Liver (tissue), 8 donors: ENCODE measurements at regions not wholly inside any gene's neighbourhood (a gene's known extent, or its start where the extent isn't known, plus 50 kb on each side); places are given as distances from the start of the nearest gene placed in this dataset.

Experiments used
- DNase-seq: peaks from one replicate; pipeline ENCODE4 v3.0.0-alpha.2; 2017; ENCODE audit warnings: low spot score
- H3K27ac ChIP-seq, 2 donors: one replicate each; pipeline ENCODE4 v1.7.0; 2013; ENCODE audit warnings: inconsistent platforms in 2 of 2, low read length in 2 of 2, control low read depth in 1 of 2, low read depth in 1 of 2, mild to moderate bottlenecking in 1 of 2
- H3K27me3 ChIP-seq, 4 donors: one replicate each; pipeline versions ENCODE4 v1.6.1 to v1.7.0; 2013; ENCODE audit warnings: low read length in 3 of 4, inconsistent platforms in 1 of 4, mild to moderate bottlenecking in 1 of 4, moderate library complexity in 1 of 4; ENCODE audit not compliant: control insufficient read depth in 4 of 4, insufficient read depth in 4 of 4
- H3K36me3 ChIP-seq, 4 donors: one replicate each; pipeline versions ENCODE4 v1.6.1 to v1.7.0; 2013; ENCODE audit warnings: low read length in 3 of 4, mild to moderate bottlenecking in 3 of 4, low read depth in 1 of 4, moderate library complexity in 1 of 4; ENCODE audit not compliant: control insufficient read depth in 4 of 4, insufficient read depth in 3 of 4
- H3K4me1 ChIP-seq, 4 donors: one replicate each; pipeline versions ENCODE4 v1.6.1 to v1.7.0; 2013; ENCODE audit warnings: low read length in 3 of 4, mild to moderate bottlenecking in 3 of 4, moderate library complexity in 1 of 4; ENCODE audit not compliant: control insufficient read depth in 4 of 4, insufficient read depth in 4 of 4
- H3K4me3 ChIP-seq, 3 donors: one replicate each; pipeline versions ENCODE4 v1.6.1 to v1.7.0; 2013; ENCODE audit warnings: low read length in 3 of 3, control low read depth in 1 of 3, low read depth in 1 of 3, mild to moderate bottlenecking in 1 of 3
- H3K9ac ChIP-seq, 2 donors: one replicate each; pipeline ENCODE4 v1.7.0; 2013; ENCODE audit warnings: low read length in 2 of 2, mild to moderate bottlenecking in 2 of 2, moderate library complexity in 2 of 2, control low read depth in 1 of 2, low read depth in 1 of 2
- H3K9me3 ChIP-seq, 4 donors: one replicate each; pipeline versions ENCODE4 v1.6.1 to v1.7.0; 2013; ENCODE audit warnings: low read length in 3 of 4; ENCODE audit not compliant: control insufficient read depth in 4 of 4
- ATF3 ChIP-seq: IDR thresholded peaks from 2 replicates; pipeline ENCODE4 v1.6.1; 2016; ENCODE audit warnings: antibody characterized with exemption
- CTCF ChIP-seq: fragments of 150-350 bp; IDR thresholded peaks from 2 replicates; pipeline ENCODE4 v1.5.1; 2017; ENCODE audit warnings: improper control_type of control experiment, low read depth, low read length; ENCODE audit not compliant: missing input control
- EGR1 ChIP-seq, 2 donors: IDR thresholded peaks; 2 replicates each; pipeline ENCODE4 v1.6.1; 2016 to 2018; ENCODE audit warnings: antibody characterized with exemption in 2 of 2, low read depth in 2 of 2
- FOXA2 ChIP-seq: IDR thresholded peaks from 2 replicates; pipeline ENCODE4 v1.6.1; 2016; ENCODE audit warnings: antibody characterized with exemption
- GABPA ChIP-seq, 2 donors: IDR thresholded peaks in 1 of 2; conservative IDR thresholded peaks in 1 of 2; 2 replicates each; pipeline ENCODE4 v1.6.1; 2016; ENCODE audit warnings: antibody characterized with exemption in 2 of 2, mild to moderate bottlenecking in 1 of 2, moderate library complexity in 1 of 2
- HNF4A ChIP-seq, 2 donors: conservative IDR thresholded peaks; 2 replicates each; pipeline ENCODE4 v1.6.1; 2016; ENCODE audit warnings: antibody characterized with exemption in 2 of 2, mild to moderate bottlenecking in 2 of 2
- HNF4G ChIP-seq: IDR thresholded peaks from 2 replicates; pipeline ENCODE4 v1.6.1; 2016; ENCODE audit warnings: antibody characterized with exemption
- JUND ChIP-seq, 2 donors: IDR thresholded peaks; 2 replicates each; pipeline ENCODE4 v1.6.1; 2016; ENCODE audit warnings: antibody characterized with exemption in 2 of 2
- MAX ChIP-seq: IDR thresholded peaks from 2 replicates; pipeline ENCODE4 v1.6.1; 2016; ENCODE audit warnings: antibody characterized with exemption
- NR2F2 ChIP-seq: IDR thresholded peaks from 2 replicates; pipeline ENCODE4 v1.6.1; 2016; ENCODE audit warnings: antibody characterized with exemption
- RAD21 ChIP-seq, 2 donors: IDR thresholded peaks; 2 replicates each; pipeline ENCODE4 v1.6.1; 2016; ENCODE audit warnings: antibody characterized with exemption in 2 of 2, mild to moderate bottlenecking in 2 of 2
- REST ChIP-seq: IDR thresholded peaks from 2 replicates; pipeline ENCODE4 v1.6.1; 2016; ENCODE audit warnings: antibody characterized with exemption, mild to moderate bottlenecking
- RXRA ChIP-seq, 2 donors: IDR thresholded peaks; 2 replicates each; pipeline ENCODE4 v1.6.1; 2017 to 2018; ENCODE audit warnings: antibody characterized with exemption in 2 of 2, mild to moderate bottlenecking in 1 of 2
- TAF1 ChIP-seq: conservative IDR thresholded peaks from 2 replicates; pipeline ENCODE4 v1.6.1; 2016; ENCODE audit warnings: antibody characterized with exemption, mild to moderate bottlenecking
- YY1 ChIP-seq: IDR thresholded peaks from 2 replicates; pipeline ENCODE4 v1.6.1; 2016; ENCODE audit warnings: antibody characterized with exemption, mild to moderate bottlenecking
- ZBTB33 ChIP-seq: IDR thresholded peaks from 2 replicates; pipeline ENCODE4 v1.6.1; 2016; ENCODE audit warnings: antibody characterized with exemption
- WGBS: extraction: QIAGEN DNeasy Blood & Tissue Kit; methylation state at CpG from one replicate; pipeline ENCODE4 v1.1.7; 2013; 5-methylcytosine and 5-hydroxymethylcytosine counted together
- donor health status: healthy.
- donor health status: healthy.
- donor health status: healthy.
- donor health status: healthy.
- donor health status: healthy.

- no peak overlapping the region for H3K27ac ChIP-seq
- no peaks in the 10 kb centered on the region for H3K27me3 ChIP-seq
- H3K36me3 ChIP-seq: no peaks in the 10 kb centered on the region
- H3K9me3 ChIP-seq: no peaks in the 10 kb centered on the region
- H3K9ac ChIP-seq: no peak overlapping the region
- TF ChIP-seq FOXA2 (no peak), JUND (IDR thresholded peaks at IDR 0.05) (no peak), HNF4A (conservative IDR thresholded peaks at IDR 0.05) (no peak), CTCF (no peak)
- no peaks in the 10 kb centered on the region for H3K4me1 ChIP-seq
- 84% methylated on average over 8 of the region's 8 CpGs for WGBS
- H3K4me3 ChIP-seq: no peak overlapping the region
- DNase-seq: no peak
Measured at GRCh38 chr15:81495780-81496467, 121.9 kb upstream of the TMC3 start.

DNA sequence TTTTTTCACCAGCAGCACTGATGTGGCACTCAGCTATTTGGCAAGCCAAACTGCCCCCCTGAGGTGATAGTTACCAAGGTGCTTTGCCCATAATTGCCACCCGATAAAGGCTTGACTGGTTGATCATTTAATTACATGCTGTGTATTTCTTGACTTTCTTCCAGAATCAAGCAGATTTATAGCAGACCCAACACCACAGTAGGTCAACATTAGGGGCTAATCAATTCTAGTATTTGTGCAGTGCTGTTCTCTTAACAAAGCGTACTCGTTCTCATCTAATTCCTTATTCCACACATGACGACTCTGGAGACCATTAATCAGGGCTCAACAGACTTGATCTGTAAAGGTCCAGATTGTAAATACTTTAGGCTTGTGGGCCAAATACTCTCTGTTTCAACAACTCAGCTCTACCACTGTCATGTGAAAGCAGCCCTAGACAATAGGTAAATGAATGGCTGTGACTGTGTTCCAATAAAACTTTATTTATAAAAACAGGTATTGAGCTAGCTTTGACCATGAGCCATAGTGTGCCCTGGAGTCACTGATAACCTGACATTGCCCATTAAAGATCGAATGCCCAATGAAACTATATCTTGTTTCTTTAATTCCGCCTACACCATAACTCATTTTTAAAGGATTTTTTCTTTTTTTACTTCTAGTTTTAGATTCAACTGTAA is 119.1 kb upstream of the TMC3 start:
- no peaks in the 10 kb centered on the region for H3K4me1 ChIP-seq
- TF ChIP-seq YY1: no peak
- TF ChIP-seq ATF3: no peak
- TF ChIP-seq EGR1 (IDR thresholded peaks at IDR 0.05; ENCODE audit: low read depth in 2 of 2): no peak
- no peak for DNase-seq
- no peaks in the 10 kb centered on the region for H3K27me3 ChIP-seq
- H3K36me3 ChIP-seq: no peaks in the 10 kb centered on the region
- no peak overlapping the region for H3K4me3 ChIP-seq
- no peaks in the 10 kb centered on the region for H3K9me3 ChIP-seq
- no peak overlapping the region for H3K27ac ChIP-seq
- H3K9ac ChIP-seq: no peak overlapping the region
- WGBS: 93% methylated on average over 6 of the region's 6 CpGs

- H3K9me3 ChIP-seq: no peaks in the 10 kb centered on the region
- no peaks in the 10 kb centered on the region for H3K4me1 ChIP-seq
- H3K4me3 ChIP-seq: no peak overlapping the region
- no peaks in the 10 kb centered on the region for H3K27me3 ChIP-seq
- no peak overlapping the region for H3K27ac ChIP-seq
- no peak overlapping the region for H3K9ac ChIP-seq
- H3K36me3 ChIP-seq: no peaks in the 10 kb centered on the region
- WGBS: 85% methylated on average over 3 of the region's 3 CpGs
- DNase-seq: no peak
- TF ChIP-seq NR2F2 (no peak), TAF1 (no peak), CTCF (no peak), MAX (no peak), RXRA (IDR thresholded peaks at IDR 0.05) (no peak), YY1 (no peak), RAD21 (IDR thresholded peaks at IDR 0.05) (no peak), HNF4G (no peak), ZBTB33 (no peak), REST (no peak), GABPA (IDR thresholded peaks at IDR 0.05 in 1 of 2, conservative IDR thresholded peaks at IDR 0.05 in 1 of 2) (no peak), FOXA2 (no peak), HNF4A (conservative IDR thresholded peaks at IDR 0.05) (no peak)
Measured at GRCh38 chr15:81492331-81492968, 118.4 kb upstream of the TMC3 start.
